GM18858 (cell line): ENCODE measurements at regions not wholly inside any gene's neighbourhood (a gene's known extent, or its start where the extent isn't known, plus 50 kb on each side); places are given as distances from the start of the nearest gene placed in this dataset.

Experiments
- ATAC-seq: cut with Tn5 transposase; IDR thresholded peaks from one replicate; pipeline ENCODE4 v1.9.1; 2021; ENCODE audit not compliant: unreplicated experiment

DNA sequence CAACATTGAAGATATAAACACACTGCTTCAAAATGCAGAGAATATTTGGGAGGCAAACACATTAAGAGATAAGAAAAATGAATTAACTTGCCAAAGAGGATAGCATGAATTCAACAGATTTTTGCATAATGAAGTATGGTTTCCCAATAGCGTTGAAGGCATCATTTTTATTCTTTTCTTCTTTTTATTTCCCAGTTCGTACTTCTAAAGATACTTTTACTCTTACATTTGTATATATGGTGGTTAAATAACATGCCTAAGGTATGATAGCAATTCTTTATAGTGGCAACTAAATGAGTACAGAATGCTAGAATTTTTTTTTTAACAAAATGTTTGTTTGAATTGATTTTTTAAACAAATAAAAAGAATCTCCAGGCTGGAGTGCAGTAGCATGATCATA is 473.4 kb upstream of the MARCKS start:
- ATAC-seq, result no peak

DNA sequence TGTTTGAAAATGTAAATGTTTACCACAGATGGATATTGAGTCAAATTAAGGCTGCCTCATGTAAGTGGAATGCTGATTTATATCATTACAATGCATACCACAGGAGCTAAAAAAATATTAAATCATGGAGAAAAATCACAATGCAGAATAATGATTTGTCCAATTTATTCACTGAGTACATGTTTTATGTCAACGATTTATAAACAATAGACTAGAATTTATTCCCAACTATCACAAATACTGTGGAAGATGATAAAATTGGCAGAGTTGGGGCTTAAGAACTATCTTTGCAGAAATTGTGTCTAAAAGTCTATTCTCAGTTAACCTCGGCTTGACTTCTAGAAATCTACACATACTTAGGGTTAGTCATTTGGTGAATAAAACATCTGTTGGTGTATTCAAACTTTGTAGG is 472.1 kb upstream of the MARCKS start:
- ATAC-seq, result no peak

DNA sequence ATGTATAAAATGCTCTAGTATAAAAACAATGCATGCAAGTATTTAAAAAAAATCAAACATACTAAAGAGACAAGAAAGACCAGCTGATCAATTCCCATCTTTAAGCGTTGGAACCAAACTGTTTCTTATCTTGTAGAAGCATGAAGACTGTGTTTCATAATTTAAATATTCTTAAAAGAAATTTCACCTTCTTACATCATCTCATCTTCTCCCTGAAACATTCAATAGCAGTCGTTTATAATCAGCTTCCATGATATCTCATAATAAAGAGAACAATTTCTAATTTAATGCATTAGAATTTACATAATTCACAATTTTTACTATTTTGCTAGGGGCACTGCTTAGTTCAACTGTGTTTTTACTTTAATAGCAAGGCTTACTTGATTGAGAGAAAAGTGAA is 468.1 kb upstream of the MARCKS start:
- ATAC-seq, result no peak

DNA sequence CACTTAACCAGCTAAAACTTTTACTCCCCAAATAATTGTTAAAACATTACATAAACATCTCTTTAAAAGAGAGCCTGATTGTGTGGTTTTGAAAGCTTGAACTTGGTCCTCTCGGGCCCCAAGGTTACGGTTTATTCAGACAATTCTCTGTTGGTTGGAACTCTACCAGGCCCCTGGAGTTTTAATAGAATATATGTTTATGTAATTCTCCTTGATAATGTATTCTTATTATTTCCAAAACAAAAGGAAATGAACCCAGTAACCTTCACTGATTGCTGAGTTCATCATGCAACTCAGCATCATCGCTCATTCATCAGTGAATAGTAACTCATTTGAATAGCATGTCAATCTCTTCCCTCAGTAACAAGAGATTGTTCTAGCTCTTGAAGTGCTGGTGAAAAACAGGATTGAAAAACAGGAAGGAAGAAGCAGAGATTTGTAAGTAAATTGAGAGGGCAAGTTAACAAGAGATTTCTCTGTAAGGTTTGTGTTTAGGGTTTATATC is 464.5 kb upstream of the MARCKS start:
- no peak for ATAC-seq

DNA sequence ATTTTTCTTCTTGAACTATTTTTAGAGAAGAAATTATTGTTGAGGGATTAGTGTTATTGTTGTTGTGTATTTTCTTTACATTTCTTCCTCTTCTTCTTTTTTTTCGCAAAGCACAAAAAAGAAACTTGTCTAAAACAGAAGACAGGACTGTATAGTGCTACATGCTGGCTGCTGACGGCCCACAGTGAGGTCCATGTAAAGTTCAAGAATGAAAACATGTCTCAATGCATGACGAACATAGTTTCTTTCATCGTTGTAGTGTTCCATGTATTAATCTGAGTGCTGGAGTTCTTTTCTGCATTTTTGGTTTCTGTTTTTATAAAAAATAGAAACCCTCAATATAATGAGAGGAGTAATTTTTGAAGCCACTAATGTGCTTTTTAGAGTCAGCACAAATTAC is 462.9 kb upstream of the MARCKS start:
- no peak for ATAC-seq

DNA sequence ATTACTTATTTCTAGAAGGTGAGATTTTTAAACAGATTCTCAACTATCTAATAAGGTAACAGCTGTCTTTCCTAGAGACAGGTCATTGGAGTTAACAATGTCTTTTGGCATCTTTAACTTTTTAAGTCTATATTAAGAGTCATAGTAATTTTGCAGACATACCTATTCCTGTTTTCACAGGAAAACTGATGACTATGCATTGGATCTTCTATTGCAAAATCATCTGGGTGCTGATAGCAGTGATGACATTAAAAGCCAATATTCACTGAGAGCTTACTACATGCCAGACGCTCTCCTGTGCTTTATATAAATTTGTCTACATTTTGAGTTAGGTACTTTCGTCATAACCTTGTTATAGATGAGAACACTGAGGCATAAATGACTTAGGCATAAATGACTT is 462.4 kb upstream of the MARCKS start:
- ATAC-seq, result no peak

DNA sequence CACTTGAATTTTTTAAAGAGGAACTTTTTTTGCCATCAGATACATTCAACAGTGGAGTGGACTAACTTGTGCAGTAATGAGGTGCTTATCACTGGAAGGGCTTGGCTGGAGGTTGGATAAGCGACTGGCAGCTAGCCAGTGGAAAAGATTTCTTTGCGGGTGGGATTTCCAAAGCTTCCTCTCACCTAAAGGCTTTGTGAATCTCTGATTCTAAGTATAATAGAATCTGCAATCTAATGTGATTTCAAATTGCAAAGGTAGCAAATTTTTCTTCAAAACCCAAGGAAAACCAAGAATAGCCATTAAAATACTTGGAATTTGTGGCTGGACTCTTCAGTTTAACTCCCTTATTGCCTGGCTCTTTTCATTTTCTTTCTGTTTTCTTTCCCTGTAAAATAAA is 460.4 kb upstream of the MARCKS start:
- no peak for ATAC-seq

DNA sequence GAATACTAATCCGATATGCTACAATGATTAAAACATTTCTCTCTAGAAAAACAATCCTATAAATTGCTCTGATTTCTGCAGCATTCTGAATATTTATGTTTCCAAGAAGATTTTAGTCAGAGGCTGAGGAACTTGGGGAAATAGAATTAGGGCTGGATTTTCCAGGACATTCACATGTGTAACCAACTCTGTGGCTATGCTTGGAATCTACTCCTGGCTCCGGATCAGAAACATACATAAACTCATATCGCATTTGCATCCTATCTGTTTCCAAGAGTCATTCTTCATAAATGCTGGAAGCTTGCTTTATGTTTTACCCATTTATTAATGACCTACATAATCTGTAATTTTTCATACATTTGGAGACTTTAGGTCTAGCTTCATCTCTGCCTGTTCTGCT is 459.9 kb upstream of the MARCKS start:
- ATAC-seq, result no peak

DNA sequence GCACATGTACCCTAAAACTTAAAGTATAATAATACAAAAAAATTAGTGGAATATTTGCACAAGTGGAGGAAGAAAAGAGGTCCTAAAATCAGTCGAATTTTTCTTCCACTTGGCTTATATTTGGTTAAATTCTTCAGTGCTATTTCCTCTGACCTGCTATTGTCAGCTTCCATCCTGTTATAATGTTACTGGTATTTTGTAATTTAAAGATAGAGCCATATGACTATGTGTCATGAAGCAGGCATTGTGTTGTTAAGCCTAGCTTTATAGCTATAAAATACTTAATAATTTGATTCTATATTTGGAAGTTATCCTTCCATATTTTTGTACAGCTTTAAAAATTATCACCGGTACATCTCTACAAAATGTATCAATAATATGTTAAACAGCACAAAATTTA is 455.9 kb upstream of the MARCKS start:
- no peak for ATAC-seq

DNA sequence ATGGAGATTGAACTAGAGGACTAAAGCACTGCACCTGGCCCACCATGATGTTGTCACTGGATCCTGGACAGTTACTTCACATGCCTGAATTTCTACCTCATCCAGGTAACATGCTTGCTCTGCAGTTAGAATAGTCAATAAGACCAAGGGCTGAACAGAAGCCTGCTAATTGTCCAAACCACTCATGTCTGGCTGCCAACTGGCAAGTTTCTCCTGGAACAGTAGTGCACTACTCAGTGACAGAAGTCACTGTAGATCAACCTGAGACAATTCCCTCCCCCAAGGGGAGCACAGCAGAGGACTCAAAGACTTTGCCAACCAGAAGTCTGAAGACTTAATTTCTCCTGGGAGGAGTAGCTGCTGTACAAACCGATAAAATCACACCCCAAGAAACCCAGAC is 454.6 kb upstream of the MARCKS start:
- ATAC-seq, result no peak

DNA sequence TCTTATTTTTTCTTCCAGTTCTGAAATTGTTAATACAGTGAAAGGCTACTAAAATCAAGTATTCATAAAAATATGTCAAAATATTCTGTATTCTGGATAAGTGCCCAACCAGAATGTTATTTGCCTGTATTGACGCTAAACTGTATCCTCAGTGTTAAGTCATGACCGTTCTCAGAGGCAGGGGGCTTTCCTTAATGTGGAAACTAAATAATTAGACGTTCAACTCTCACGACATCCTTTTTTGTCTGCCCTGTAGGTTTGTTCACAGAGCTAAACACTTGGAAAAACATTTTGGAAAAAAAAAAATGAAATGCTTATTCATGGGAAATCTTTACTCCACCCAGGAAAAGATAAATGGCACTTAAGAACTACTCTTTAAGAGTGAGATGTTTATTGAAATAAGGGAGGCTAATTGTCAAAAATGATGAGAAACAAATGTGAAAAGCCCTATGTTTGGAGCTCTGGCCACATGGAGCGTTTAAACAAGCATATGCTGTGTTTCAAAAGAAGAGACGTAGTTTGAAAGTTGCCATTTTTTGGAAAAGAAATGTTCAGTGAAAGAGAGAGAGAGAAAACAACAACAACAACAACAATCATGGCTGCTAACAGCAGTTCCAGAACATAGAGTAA is 453.1 kb upstream of the MARCKS start:
- no peak for ATAC-seq

DNA sequence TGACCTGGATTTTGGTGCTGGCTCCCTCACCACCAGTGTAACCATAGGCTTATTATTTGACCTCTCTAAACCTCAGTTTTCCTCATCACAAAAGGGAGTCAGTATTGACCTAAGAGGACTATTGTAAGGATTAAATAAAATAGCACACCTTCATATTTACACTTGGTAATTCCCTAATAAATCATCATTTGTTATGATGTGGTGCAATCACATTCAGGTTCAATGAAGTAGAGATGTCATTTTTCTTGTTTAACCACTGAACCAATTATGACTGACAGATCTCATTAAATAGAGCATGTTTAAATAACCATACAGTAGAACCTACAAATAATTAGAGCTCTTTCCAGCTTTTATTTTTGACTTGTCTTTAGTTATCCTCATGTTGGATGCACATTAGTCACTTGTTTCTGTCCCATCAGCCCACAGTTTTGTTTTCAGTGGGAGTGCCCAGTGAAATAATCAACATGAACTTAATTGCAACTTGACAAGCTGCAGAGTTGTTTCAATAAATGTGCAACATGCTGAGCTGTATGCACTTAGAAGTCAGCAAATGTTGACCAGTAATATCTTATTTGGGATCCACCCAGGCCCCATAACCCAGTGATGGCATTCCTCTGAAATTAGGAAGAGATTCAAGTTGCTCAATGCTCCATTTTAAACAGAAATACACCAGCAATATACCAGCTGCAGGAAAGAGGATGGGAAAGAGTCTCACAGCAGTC is 451.7 kb upstream of the MARCKS start:
- ATAC-seq, result no peak

DNA sequence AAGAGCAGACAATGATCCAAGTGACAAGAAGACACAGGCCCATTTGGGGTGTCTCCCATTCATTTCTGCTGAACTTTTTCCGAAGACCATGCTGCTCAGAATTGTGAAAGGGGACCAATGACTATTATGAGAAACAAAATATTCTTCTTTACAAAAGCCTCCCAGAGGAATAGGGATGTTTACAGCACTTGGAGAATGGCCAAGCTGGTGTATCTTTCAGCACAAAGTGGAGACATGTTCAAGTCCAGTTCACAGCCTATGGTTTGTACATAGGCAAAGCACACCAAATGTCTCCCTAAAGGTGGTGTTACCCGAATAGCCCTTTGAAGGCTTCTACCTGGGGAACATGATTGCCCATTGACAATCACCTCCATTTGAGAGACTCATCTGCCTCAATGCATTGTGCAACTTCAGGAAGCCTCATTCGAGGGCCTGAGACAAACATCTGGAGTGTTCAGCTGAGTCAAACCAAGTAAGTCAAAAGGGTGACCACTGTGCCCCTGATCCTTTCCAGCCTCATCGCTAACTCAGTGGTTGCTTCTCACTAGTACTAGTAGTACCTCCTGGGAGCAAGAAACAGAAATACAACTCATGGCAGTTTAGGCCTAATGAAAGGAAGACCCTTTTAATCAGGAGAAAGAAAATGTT is 451.0 kb upstream of the MARCKS start:
- ATAC-seq, result no peak

DNA sequence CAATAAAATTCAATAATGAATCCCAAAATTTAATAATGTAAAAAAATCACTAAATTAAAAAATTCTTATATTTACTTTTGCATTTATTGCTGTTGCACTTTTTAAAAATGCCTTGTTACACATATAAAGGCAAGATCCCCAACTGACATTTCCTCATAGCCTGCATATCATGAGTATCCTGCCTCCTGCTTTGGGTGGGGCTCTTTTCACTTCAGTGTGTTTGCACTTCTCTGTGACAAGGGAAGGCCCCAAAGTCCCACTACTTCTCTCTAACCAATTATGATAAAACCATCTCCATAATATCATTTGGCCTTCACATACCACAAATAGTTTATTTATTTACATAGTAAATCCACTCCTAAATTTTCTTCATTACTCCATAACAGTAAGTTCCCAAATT is 446.1 kb upstream of the MARCKS start:
- no peak for ATAC-seq

DNA sequence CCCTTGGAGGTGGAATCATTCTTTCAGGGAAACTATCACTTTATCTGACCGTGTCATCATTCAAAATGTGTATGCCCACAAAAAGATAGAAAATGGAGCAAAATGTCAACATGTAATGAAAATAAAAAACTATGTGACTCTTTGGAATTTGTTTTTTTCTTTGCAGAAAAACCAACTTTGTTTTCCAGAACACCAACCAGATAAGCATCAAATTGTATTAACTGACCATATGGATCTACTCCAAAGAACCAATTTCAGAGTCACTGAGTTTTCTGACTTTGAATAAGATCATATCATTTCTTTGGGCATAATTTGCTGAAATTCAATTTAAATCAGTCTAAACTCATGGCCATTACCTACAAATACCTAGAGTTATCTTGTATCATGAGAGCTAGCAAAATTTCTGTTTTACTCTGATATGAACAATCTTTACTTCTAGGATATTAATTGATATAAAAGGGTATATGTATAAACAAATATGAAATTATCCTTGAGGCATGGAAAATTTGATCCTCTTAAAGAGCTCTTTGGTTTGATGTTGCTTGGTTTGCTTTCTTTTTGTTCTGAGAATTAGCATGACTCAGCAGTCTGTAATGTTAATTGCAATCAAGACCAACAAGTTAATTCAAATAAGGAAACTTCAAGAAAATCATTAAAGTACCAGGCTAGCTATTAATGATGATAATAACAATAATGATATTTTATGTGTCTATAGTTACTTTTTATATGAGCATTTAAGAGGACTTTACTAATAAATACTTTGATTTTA is 444.4 kb upstream of the MARCKS start:
- ATAC-seq, result no peak

DNA sequence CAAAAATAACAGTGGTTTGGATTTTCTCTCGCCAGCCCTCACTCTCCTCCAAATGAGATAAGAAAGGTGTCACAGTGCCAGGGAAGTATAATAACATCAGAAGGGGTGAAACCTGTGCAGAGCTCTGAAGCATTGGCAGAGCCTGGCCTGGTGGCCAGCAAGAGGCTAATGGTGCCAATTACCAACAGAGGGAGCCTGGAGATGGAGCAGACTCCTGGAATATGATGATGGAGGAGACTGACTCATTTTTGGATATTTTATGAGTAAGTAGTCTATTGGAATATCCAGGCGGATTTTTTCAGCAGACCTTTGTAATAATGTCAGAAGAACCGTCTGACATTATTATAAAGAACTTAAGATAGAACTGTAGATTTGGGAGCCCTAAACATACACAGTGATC is 442.6 kb upstream of the MARCKS start:
- ATAC-seq, result no peak

DNA sequence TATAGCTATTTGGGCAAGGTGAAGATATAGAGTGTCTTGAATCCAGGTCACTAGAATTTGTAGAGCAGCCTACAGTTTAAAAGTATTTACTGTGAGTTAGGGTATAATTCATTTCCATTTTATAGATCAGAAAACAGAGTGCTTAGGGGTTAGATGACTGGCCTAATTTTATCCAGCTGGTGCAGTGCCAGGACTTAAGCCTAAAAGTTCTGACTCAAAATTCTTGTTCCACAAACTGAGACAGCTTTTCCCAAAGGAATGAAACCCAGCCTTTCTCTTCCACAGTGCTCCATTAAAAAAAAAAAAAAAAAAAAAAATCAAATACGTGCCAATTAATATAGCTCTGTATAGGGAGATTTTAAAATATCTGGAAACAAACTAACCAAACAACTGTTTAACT is 441.0 kb upstream of the MARCKS start:
- no peak for ATAC-seq

DNA sequence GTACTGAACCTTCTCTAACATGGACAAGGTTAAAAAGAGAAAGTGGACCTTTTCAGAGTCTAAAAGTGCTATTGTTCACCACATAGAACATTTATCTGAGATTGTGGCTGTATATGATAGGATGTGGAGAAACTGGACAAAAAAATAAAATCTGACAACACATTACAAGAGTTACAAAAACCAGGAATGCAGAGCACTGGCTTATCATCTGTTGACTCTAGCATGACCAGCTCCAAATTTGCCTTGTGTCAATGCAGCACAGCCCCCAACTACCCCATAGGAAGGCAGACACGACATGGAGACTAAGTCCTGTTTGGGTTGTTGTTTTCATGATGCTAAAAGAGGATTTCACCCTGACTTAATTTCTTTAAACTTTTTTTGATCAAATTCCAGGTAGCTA is 436.9 kb upstream of the MARCKS start:
- no peak for ATAC-seq

DNA sequence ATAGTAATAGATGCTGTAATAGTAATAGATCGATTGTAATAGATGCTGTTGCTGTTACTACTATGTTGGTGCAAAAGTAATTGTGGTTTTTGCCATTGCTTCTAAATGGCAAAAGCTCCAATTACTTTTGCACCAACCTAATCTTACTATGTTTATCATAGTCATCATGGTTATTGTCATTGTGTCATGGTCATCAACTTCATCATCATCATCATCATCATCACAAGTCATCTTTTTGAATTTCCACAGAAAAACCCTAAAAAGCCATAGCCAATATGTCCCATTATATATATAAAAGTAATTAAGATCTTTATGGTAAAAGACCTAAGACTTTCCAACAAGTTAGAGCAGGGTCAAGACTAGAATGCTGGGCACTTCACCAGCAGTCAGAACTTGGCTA is 435.1 kb upstream of the MARCKS start:
- no peak for ATAC-seq

DNA sequence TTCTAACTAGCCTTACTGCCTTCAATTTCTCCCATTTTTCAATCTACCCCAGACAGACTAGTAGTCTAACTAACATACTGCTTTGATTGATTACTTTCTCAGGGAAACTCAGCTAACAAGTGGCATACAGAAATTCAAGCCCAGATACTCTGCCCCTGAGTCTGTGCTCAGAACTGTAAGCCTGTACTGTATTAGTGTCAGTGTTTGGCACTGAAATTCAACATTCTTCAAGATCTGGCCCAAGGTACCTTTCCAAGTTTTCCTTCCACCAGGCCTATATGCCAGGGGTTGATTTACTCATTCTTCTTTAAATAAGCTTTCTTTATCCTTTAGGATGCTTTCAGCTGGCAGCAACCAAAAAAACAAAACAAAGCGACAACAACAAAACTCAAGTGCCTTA is 433.2 kb upstream of the MARCKS start:
- ATAC-seq, result no peak

DNA sequence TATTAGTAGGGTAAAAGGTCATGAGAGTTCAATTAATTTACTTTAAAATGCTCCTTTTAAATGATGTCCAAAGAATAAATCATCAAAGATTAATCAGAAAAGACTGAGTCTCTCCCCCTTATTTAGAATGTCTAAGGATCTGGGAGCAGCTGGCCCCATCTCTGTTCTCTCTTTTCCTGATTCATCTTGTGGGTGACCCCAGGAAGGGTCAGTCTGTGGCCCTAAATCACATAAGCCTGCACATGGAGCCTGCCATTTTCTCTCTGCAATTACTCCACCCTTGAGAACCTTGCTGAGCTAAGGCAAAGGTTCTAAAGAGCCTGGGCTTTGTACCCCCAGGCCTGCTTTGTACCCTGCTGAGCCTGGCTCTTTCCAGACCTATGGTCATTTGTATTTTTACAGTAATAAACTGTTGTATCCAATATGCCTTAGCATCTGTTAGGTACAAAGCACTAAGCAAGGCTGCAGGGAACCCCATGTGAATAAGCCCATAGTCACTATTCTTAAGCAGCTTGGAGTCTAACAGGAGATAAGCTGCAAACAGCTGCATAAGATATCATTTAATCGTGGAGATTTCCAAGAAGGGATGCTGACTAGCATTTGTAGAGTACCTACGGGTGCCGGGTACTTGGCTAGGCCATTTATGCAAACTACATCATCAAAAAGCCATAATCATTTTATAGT is 431.0 kb upstream of the MARCKS start:
- ATAC-seq, result no peak
